H9 (cell line): ENCODE measurements at regions not wholly inside any gene's neighbourhood (a gene's known extent, or its start where the extent isn't known, plus 50 kb on each side); places are given as distances from the start of the nearest gene placed in this dataset.

Source experiments
- DNase-seq: peaks from one replicate; pipeline ENCODE4 v3.0.0-alpha.2; 2017
- H2AFZ ChIP-seq: one replicate; pipeline ENCODE4 v1.6.1; 2013; ENCODE audit warnings: mild to moderate bottlenecking, low read length, control low read depth, moderate library complexity
- H2AK5ac ChIP-seq: 2 replicates; pipeline ENCODE4 v1.6.1; 2013; ENCODE audit warnings: low read length, control low read depth, mixed read lengths; ENCODE audit not compliant: insufficient read length
- H2BK120ac ChIP-seq: one replicate; pipeline ENCODE4 v1.6.1; 2013; ENCODE audit warnings: low read depth, mild to moderate bottlenecking, low read length, control low read depth, inconsistent platforms; ENCODE audit not compliant: poor library complexity, severe bottlenecking
- H2BK12ac ChIP-seq: 2 replicates; pipeline ENCODE4 v1.6.1; 2013; ENCODE audit warnings: low read length, control low read depth, mixed read lengths, low read depth; ENCODE audit not compliant: insufficient read length
- H2BK15ac ChIP-seq: 2 replicates; pipeline ENCODE4 v1.6.1; 2013; ENCODE audit warnings: low read depth, low read length, control low read depth
- H2BK20ac ChIP-seq: one replicate; pipeline ENCODE4 v1.6.1; 2013; ENCODE audit warnings: low read depth, mild to moderate bottlenecking, low read length, control low read depth, inconsistent platforms; ENCODE audit not compliant: poor library complexity, severe bottlenecking
- H2BK5ac ChIP-seq: 2 replicates; pipeline ENCODE4 v1.6.1; 2013; ENCODE audit warnings: low read length, control low read depth, mixed read lengths; ENCODE audit not compliant: insufficient read length
- H3K14ac ChIP-seq: 2 replicates; pipeline ENCODE4 v1.6.1; 2013; ENCODE audit warnings: low read length, control low read depth; ENCODE audit not compliant: insufficient read depth
- H3K18ac ChIP-seq: 2 replicates; pipeline ENCODE4 v1.6.1; 2013; ENCODE audit warnings: low read depth, mild to moderate bottlenecking, mixed read lengths, low read length, control low read depth; ENCODE audit not compliant: insufficient read length
- H3K23ac ChIP-seq: 2 replicates; pipeline ENCODE4 v1.6.1; 2013; ENCODE audit warnings: low read length, control low read depth, mixed read lengths, low read depth; ENCODE audit not compliant: insufficient read length
- H3K23me2 ChIP-seq: 2 replicates; pipeline ENCODE4 v1.6.1; 2013; ENCODE audit warnings: low read depth, mild to moderate bottlenecking, mixed read lengths, low read length, control low read depth; ENCODE audit not compliant: insufficient read length, poor library complexity, severe bottlenecking
- H3K27ac ChIP-seq: 2 replicates; pipeline ENCODE4 v1.5.1; 2013; ENCODE audit warnings: low read length, control low read depth, mixed read lengths, low read depth; ENCODE audit not compliant: insufficient read length
- H3K27me3 ChIP-seq: 2 replicates; pipeline ENCODE4 v1.6.1; 2013; ENCODE audit warnings: low read length, control low read depth, inconsistent platforms; ENCODE audit not compliant: insufficient read depth
- H3K4ac ChIP-seq: 2 replicates; pipeline ENCODE4 v1.6.1; 2013; ENCODE audit warnings: low read depth, mild to moderate bottlenecking, control low read depth, inconsistent platforms, low read length, moderate library complexity
- H3K4me1 ChIP-seq: 2 replicates; pipeline ENCODE4 v1.6.1; 2013; ENCODE audit warnings: low read length, control low read depth, inconsistent platforms; ENCODE audit not compliant: insufficient read depth
- H3K4me2 ChIP-seq: 2 replicates; pipeline ENCODE4 v1.6.1; 2013; ENCODE audit warnings: low read length, control low read depth, mixed read lengths; ENCODE audit not compliant: insufficient read length, insufficient read depth
- H3K56ac ChIP-seq: 2 replicates; pipeline ENCODE4 v1.6.1; 2013; ENCODE audit warnings: low read depth, mild to moderate bottlenecking, mixed read lengths, low read length, control low read depth; ENCODE audit not compliant: insufficient read length
- H3K79me1 ChIP-seq: 2 replicates; pipeline ENCODE4 v1.6.1; 2013; ENCODE audit warnings: low read depth, mild to moderate bottlenecking, moderate library complexity, low read length, control low read depth, inconsistent platforms; ENCODE audit not compliant: insufficient read depth, poor library complexity, severe bottlenecking
- H3K79me2 ChIP-seq: 2 replicates; pipeline ENCODE4 v1.6.1; 2013; ENCODE audit warnings: low read length, control low read depth, inconsistent platforms; ENCODE audit not compliant: insufficient read depth
- H3K9ac ChIP-seq: 2 replicates; pipeline ENCODE4 v1.6.1; 2013; ENCODE audit warnings: low read length, control low read depth, mixed read lengths; ENCODE audit not compliant: insufficient read length; ENCODE audit errors: extremely low read depth
- H3K9me3 ChIP-seq: one replicate; pipeline ENCODE4 v1.6.1; 2013; ENCODE audit warnings: low read depth, low read length, inconsistent platforms; ENCODE audit not compliant: control insufficient read depth
- H3T11ph ChIP-seq: one replicate; pipeline ENCODE4 v1.6.1; 2013; ENCODE audit warnings: mild to moderate bottlenecking, low read length, control low read depth, inconsistent platforms
- H4K20me1 ChIP-seq: one replicate; pipeline ENCODE4 v1.6.1; 2013; ENCODE audit not compliant: control insufficient read depth, insufficient read length, insufficient read depth
- H4K5ac ChIP-seq: 2 replicates; pipeline ENCODE4 v1.6.1; 2013; ENCODE audit warnings: low read depth, mild to moderate bottlenecking, mixed read lengths, low read length, control low read depth; ENCODE audit not compliant: insufficient read length
- H4K8ac ChIP-seq: replicated peaks from 2 replicates; pipeline ENCODE4 v1.6.1; 2013; ENCODE audit warnings: low read length, control low read depth, mixed read lengths, low read depth; ENCODE audit not compliant: insufficient read length
- H4K91ac ChIP-seq: 2 replicates; pipeline ENCODE4 v1.6.1; 2013; ENCODE audit warnings: low read depth, mild to moderate bottlenecking, moderate library complexity, mixed read lengths, low read length, control low read depth; ENCODE audit not compliant: insufficient read length
- H3K27ac Mint-ChIP-seq, 3 experiments: 2 replicates in 2 of 3; 3 replicates in 1 of 3; pipeline ENCODE4 v1.8.0; 2020 to 2021; ENCODE audit warnings: mixed read lengths in 3 of 3, mild to moderate bottlenecking in 1 of 3, moderate library complexity in 1 of 3
- H3K27me3 Mint-ChIP-seq: 2 replicates; pipeline ENCODE4 v1.8.0; 2021; ENCODE audit warnings: low read depth, mild to moderate bottlenecking, moderate library complexity, mixed read lengths
- H3K36me3 Mint-ChIP-seq, 3 experiments: 2 replicates in 2 of 3; 3 replicates in 1 of 3; pipeline ENCODE4 v1.8.0; 2020 to 2021; ENCODE audit warnings: low read depth in 3 of 3, mixed read lengths in 3 of 3; ENCODE audit not compliant: insufficient read depth in 1 of 3
- H3K4me1 Mint-ChIP-seq, 2 experiments: 2 replicates each; pipeline ENCODE4 v1.8.0; 2020; ENCODE audit warnings: mixed read lengths in 2 of 2
- H3K4me3 Mint-ChIP-seq, 2 experiments: 2 replicates in 1 of 2; 3 replicates in 1 of 2; pipeline ENCODE4 v1.8.0; 2020 to 2021; ENCODE audit warnings: mild to moderate bottlenecking in 2 of 2, mixed read lengths in 2 of 2, moderate library complexity in 1 of 2
- H3K9me3 Mint-ChIP-seq, 2 experiments: 2 replicates in 1 of 2; 3 replicates in 1 of 2; pipeline ENCODE4 v1.8.0; 2020; ENCODE audit warnings: mild to moderate bottlenecking in 2 of 2, mixed read lengths in 2 of 2, moderate library complexity in 1 of 2
- WGBS: extraction: QIAGEN DNeasy Blood & Tissue Kit; methylation state at CpG from one replicate; pipeline ENCODE4 v1.1.7; 2013; ENCODE audit warnings: missing lambda C conversion rate, low lambda C conversion rate, mixed read lengths; ENCODE audit not compliant: insufficient read length; ENCODE audit errors: extremely low coverage; 5-methylcytosine and 5-hydroxymethylcytosine counted together
- TF ChIP-seq, protein P1 (sequence below): fragments of 200-600 bp; sonication (generic); conservative IDR thresholded peaks from 3 replicates; pipeline ENCODE4 v1.8.0; 2021; ENCODE audit warnings: antibody characterized with exemption, mild to moderate bottlenecking

GRCh38 chr3:64375737-64376136 lies 150.5 kb upstream of the PRICKLE2 start:
- no peak overlapping the region for H2BK12ac ChIP-seq
- Mint-ChIP-seq H3K4me3 (no peak overlapping the region), H3K36me3 (no peaks in the 10 kb centered on the region; a peak in 1 of 7 replicates), H3K4me1 (peaks cover under 1 to 3% of the 10 kb centered on the region in 2 experiments), H3K27ac (no peak overlapping the region), H3K9me3 (peaks cover 3 to 5% of the 10 kb centered on the region in 2 experiments; a peak in 3 of 5 replicates), H3K27me3 (peaks cover 3% of the 10 kb centered on the region)
- H4K20me1 ChIP-seq, result no peaks in the 10 kb centered on the region
- H3K4me2 ChIP-seq, result no peak overlapping the region
- H4K8ac ChIP-seq, result no peak overlapping the region
- WGBS, result no CpG with 5 or more reads among the region's 1 CpG
- no peak overlapping the region for H3K23ac ChIP-seq
- no peak overlapping the region for H3K18ac ChIP-seq
- TF ChIP-seq, protein P1, sequence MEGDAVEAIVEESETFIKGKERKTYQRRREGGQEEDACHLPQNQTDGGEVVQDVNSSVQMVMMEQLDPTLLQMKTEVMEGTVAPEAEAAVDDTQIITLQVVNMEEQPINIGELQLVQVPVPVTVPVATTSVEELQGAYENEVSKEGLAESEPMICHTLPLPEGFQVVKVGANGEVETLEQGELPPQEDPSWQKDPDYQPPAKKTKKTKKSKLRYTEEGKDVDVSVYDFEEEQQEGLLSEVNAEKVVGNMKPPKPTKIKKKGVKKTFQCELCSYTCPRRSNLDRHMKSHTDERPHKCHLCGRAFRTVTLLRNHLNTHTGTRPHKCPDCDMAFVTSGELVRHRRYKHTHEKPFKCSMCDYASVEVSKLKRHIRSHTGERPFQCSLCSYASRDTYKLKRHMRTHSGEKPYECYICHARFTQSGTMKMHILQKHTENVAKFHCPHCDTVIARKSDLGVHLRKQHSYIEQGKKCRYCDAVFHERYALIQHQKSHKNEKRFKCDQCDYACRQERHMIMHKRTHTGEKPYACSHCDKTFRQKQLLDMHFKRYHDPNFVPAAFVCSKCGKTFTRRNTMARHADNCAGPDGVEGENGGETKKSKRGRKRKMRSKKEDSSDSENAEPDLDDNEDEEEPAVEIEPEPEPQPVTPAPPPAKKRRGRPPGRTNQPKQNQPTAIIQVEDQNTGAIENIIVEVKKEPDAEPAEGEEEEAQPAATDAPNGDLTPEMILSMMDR, result no peak
- no peaks in the 10 kb centered on the region for H3K79me2 ChIP-seq
- H2BK5ac ChIP-seq, result no peak overlapping the region
- no peak overlapping the region for H4K5ac ChIP-seq
- no peaks in the 10 kb centered on the region for H3K4me1 ChIP-seq
- H3K4ac ChIP-seq, result no peak overlapping the region
- H3T11ph ChIP-seq, result no peak overlapping the region
- no peak for DNase-seq
- H3K27me3 ChIP-seq, result no peaks in the 10 kb centered on the region
- no peak overlapping the region for H3K9ac ChIP-seq
- no peak overlapping the region for H3K14ac ChIP-seq
- H2BK120ac ChIP-seq, result no peak overlapping the region
- no peaks in the 10 kb centered on the region for H3K9me3 ChIP-seq
- H2AFZ ChIP-seq, result no peak overlapping the region
- H3K79me1 ChIP-seq, result no peaks in the 10 kb centered on the region
- no peak overlapping the region for H3K27ac ChIP-seq
- no peak overlapping the region for H3K56ac ChIP-seq
- no peak overlapping the region for H2AK5ac ChIP-seq
- H4K91ac ChIP-seq, result no peak overlapping the region
- no peak overlapping the region for H2BK20ac ChIP-seq
- H2BK15ac ChIP-seq, result no peak overlapping the region
- H3K23me2 ChIP-seq, result no peaks in the 10 kb centered on the region
